ENCODE measurements at regions not wholly inside any gene's neighbourhood (a gene's known extent, or its start where the extent isn't known, plus 50 kb on each side); places are given as distances from the start of the nearest gene placed in this dataset.

DNA sequence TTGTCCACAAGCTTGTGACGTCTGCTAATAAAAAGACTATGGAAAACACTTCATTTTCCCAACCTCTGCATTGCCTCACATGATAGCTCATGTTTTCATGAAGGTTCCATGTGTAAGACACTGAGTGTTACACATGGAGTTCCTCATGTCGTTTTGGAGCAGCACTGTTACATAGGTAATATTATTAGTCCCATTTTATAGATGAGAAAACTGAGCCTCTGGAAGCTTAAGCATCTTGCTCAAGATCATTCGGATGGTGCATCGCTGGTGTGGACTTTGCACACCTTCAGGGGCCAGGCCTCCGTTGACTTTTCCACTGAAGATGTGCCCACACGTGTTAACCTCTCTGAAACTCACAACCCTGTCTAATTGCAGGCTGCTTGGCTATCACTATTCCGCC lies 743.4 kb downstream of the UQCRFS1 start:
- TF ChIP-seq FOXM1 (IDR thresholded peaks at IDR 0.05; ENCODE audit: borderline replicate concordance) (no peak), FOXK2 (IDR thresholded peaks at IDR 0.05) (no peak), BHLHE40 (IDR thresholded peaks at IDR 0.05; ENCODE audit: borderline replicate concordance) (no peak), HDGF (IDR thresholded peaks at IDR 0.05; ENCODE audit: borderline replicate concordance) (no peak), TARDBP (IDR thresholded peaks at IDR 0.05) (no peak), ELF4 (IDR thresholded peaks at IDR 0.05) (no peak), SUZ12 (IDR thresholded peaks at IDR 0.05) (no peak), L3MBTL2 (conservative IDR thresholded peaks at IDR 0.05) (no peak), ZNF384 (IDR thresholded peaks at IDR 0.05) (no peak), SP1 (IDR thresholded peaks at IDR 0.05) (no peak)
